HG03045 (cell line): ENCODE measurements at regions not wholly inside any gene's neighbourhood (a gene's known extent, or its start where the extent isn't known, plus 50 kb on each side); places are given as distances from the start of the nearest gene placed in this dataset.

Experiments used
- ATAC-seq: cut with Tn5 transposase; IDR thresholded peaks from one replicate; pipeline ENCODE4 v1.9.1; 2021; ENCODE audit warnings: mild to moderate bottlenecking, moderate library complexity; ENCODE audit not compliant: unreplicated experiment

DNA sequence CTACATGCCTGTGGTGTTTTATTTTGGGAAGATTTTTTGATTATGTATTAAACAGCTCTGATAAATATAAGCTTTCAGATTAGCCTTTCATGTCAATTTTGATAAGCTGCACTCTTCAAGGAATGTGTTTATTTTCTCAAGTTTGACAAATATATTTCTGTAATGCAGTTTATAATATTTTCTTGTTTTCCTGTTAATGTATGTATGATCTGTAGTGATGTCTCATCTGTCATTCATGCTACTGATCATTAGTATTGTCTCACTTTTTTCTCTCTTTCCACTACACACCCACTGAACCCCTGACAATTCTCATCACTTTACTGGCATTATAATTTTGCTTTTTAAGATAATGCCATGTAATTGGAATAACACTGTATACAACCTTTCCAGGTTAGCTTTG is 100.9 kb downstream of the TMEM18 start:
- no peak for ATAC-seq

DNA sequence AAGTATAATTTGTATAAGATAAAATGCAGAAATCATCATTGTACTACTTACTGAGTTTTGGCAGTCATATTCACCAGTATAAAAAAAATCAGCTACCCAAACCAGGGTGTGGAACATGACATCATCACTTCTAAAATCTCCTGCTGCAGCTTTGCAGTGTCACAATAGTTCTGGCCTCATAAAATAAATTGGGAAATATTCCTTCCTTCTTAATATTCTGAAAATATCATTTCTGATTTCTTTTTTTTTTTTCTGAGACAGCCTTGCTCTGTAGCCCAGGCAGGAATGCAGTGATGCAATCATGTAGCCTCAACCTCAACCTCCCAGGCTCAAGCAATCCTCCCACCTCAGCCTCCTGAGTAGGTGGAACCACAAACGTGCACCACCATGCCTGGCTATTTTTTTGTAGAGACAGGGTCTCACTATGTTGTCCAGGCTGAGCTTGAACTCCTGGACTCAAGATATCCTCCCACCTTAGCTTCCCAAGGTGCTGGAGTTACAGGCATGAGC is 101.4 kb downstream of the TMEM18 start:
- no peak for ATAC-seq

DNA sequence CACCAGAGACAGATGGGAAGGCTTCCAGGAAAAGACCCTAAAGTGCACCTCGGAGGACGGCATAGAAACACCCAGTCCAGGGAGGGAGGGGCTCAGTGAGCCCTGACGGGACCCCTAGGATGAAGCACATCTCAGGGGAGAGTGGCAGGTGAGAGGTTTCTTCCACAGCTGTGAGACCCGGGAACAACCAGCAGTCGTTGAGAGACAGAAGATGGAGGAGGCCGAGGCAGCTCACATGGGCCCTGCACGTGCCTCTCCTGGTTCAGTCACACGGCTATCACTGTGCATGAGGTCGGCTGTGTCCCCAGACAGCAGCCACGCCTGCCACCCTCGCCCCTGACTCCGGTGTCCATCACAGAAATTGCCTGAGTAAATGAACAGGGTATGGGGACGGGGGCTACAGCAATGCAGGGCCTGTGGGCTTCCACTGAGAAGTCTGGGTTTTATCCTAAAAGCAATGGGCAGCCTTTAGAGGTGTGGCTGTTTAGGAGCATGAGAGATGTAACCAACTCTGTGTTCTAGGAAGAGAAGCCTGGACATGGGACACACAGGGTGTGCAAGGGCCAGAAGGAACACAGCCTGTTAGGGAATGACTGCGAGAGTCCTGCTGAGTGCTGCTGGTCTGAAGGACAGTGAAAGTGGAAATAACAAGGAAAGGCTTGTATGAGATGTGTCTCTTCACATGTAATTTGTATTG is 102.0 kb downstream of the TMEM18 start:
- no peak for ATAC-seq

- no peak for ATAC-seq
These were observed 103.3 kb downstream of the TMEM18 start for GRCh38 chr2:573805-574392.

GRCh38 chr2:573025-573424 is 104.2 kb downstream of the TMEM18 start:
- ATAC-seq = no peak

- no peak for ATAC-seq
These were observed 107.5 kb downstream of the TMEM18 start for GRCh38 chr2:569681-570080.

GRCh38 chr2:568639-569235 is 108.5 kb downstream of the TMEM18 start:
- no peak for ATAC-seq

DNA sequence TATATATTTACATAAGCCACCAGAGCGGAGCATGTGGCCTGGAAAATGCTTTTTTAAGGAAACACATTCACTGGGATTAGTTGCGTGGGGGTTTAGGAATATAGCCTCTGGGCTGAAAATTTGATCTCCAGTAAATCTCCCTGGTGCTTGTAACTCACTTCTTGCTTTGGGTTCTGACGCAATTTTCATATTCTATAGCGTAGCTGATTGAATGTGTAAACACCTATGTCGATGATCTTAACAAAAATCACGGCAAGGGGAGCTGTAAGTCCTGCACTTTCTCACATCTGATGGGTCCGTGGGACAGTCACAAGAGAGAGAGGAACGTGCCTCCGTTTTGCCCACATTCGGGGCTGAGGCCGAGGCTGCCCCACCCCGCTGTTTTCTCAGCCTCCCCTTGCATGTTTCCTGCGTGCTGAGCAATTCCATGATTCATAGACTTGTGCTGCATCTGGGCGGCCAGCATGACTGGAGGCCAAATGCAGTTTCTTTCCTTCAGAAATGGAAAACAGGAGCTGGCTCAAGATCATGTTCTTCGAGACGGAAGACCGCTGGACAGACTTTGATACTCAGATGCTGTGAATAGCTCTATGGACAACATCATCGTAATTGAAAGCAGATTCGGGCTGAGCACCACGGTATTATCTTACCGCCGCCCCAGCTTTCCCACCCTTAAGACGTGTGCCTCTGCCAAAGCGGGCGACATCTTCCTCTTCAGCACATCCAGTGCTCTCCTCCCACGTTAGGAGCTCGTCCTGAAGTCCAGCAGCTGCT is 109.2 kb downstream of the TMEM18 start:
- ATAC-seq = no peak

DNA sequence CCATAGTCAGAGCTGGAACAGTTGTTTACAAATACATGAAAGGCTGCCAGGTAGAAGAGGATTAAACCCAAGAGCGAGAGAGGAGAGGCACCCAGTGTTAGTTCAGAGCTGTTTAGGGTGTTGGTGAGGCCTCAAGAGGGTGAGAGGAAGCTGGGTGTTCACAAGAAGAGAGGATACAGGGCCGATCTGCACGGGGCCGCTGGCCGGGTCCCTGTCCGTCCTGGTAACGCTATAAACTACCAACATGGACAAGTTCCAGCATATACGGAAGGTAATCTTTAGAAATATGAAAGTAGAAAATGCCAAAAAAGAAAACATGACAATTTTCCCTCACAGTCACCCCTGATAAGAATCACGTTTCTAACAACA is 109.7 kb downstream of the TMEM18 start:
- ATAC-seq = no peak

- no peak for ATAC-seq
These were observed 110.6 kb downstream of the TMEM18 start for GRCh38 chr2:566379-567313.

DNA sequence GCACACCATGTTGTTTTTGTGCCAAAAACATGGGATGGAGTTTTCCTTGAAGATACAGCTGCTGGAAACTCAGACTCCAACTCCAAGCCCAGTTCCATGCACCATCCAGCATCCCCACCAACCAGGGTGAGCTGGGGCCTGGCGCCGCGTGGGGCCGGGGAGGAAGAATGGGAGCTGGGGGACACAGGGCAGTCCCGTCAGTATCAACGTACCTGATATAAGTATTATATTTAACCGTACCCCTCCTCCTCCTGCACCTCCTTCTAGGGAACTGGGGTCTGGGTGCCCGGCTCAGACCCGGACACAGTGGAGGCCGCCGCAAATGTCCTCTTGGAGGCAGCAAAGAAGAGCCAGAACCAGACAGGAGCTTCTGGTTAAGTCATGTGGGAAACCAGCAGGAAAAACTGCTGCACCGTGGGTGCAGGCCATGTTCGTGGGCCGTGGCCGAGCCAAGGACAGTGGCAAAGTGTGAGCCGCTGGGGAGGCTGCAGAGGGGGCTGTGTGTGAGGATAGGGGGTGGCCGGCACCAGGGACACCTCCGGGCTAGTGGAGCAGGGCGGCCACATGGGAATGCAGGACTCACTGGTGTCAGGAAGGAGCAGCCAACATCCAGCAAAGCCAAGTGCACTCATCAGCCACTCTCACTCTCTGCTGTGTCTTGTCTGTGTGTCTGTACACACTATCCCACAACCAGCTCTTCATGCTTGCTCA is 112.6 kb downstream of the TMEM18 start:
- ATAC-seq = no peak

GRCh38 chr2:563512-563911 is 113.7 kb downstream of the TMEM18 start:
- ATAC-seq = no peak

- no peak for ATAC-seq
These were observed 114.5 kb downstream of the TMEM18 start for GRCh38 chr2:562391-563364.

DNA sequence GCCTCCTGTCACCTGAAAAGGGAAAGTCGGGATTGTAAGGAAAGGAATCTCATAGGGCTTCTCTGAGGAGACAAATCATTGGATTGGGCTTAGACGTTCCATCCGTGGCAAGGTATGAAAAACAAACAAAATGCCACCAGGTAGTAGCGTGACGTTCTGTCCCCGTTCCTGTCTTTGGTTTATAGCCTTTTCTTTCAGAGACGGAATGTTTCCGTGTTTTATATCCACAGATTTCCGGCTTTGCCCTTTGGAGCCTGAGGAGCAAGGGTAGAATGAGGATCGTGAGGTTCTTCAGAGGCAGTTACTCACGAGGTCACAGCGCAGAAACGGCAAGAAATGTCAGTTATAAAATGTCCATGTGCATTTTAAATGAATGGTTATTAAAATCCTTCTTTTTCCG is 118.3 kb downstream of the TMEM18 start:
- no peak for ATAC-seq

DNA sequence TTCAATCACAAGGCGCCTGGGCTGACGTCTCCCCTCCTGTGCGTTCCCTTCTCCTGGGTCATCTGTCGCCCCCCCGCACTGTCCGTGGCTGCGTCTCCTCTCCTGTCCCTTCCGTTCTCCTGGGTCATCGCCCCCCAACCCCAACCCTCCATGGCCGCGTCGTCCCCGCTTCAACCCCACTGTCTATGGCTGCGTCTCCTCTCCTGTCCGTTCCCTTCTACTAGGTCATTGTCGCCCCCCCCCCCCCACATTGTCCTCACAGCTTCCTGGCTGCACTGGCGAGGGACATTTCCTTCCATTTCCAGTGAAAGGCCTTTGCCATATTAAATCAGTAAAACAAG is 118.9 kb downstream of the TMEM18 start:
- no peak for ATAC-seq

GRCh38 chr2:557635-558301 is 119.4 kb downstream of the TMEM18 start:
- ATAC-seq = no peak

GRCh38 chr2:556485-556884 is 120.7 kb downstream of the TMEM18 start:
- no peak for ATAC-seq

DNA sequence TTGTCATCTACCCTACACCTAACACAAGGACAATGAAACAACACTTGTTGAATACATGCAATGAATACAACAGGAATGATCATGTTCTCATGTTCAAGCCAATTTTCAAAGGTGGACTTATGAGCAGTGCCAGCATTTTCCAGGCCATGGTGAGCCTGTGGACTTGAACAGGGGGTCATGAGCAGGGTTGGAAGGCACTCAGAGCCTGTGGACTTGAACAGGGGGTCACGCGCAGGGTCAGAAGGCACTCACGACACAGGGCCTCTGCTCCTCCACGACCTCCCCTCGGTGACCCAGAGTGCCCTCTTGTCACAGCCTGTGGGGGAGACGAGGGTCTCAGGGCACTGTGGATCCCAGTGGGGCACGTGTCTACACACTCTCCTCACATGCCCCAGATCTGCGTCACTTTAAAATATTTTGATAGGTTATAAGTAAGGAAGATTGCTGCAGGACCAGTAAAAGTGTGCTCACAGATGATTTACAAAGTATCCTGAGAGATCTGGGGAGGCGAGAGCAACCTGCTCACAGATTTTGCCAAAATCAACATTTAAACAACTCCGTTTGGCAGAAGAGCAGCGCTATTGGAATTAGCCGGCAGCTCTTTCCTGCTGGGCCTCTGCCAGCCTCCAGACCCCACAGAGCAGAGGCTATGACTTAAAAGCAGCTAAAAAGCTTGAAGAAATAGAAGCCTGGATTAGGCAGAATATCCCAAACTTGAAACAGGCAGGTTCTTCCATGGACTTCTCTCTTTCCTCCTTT is 121.9 kb downstream of the TMEM18 start:
- no peak for ATAC-seq
